ENCODE measurements at regions not wholly inside any gene's neighbourhood (a gene's known extent, or its start where the extent isn't known, plus 50 kb on each side); places are given as distances from the start of the nearest gene placed in this dataset.

- H3K27ac ChIP-seq (ENCODE audit: low read depth, low read length): no peak overlapping the region
- no peaks in the 10 kb centered on the region for H3K9me3 ChIP-seq (ENCODE audit: control insufficient read depth in 1 of 2, low read length in 2 of 2)
- H3K9ac ChIP-seq (ENCODE audit: low read depth in 1 of 2, low read length in 2 of 2): no peak overlapping the region
- no peaks in the 10 kb centered on the region for H3K27me3 ChIP-seq (ENCODE audit: control insufficient read depth in 1 of 2, insufficient read depth in 2 of 2, low read length in 2 of 2)
- no peaks in the 10 kb centered on the region for H3K36me3 ChIP-seq (ENCODE audit: control insufficient read depth in 1 of 2, insufficient read depth in 2 of 2, low read length in 2 of 2)
- H3K4me1 ChIP-seq (ENCODE audit: control insufficient read depth in 1 of 2, insufficient read depth in 2 of 2, low read length in 2 of 2): no peaks in the 10 kb centered on the region
- no peak overlapping the region for H3K4me3 ChIP-seq (ENCODE audit: low read depth in 1 of 2, low read length in 2 of 2)
Observed at GRCh38 chr7:41164440-41164839, 538.5 kb downstream of the INHBA start.

- Histone ChIP-seq H3K4me3 (ENCODE audit: low read depth in 1 of 2, low read length in 2 of 2) (no peak overlapping the region), H3K4me1 (ENCODE audit: control insufficient read depth in 1 of 2, insufficient read depth in 2 of 2, low read length in 2 of 2) (no peaks in the 10 kb centered on the region), H3K27me3 (ENCODE audit: control insufficient read depth in 1 of 2, insufficient read depth in 2 of 2, low read length in 2 of 2) (no peaks in the 10 kb centered on the region), H3K9me3 (ENCODE audit: control insufficient read depth in 1 of 2, low read length in 2 of 2) (no peaks in the 10 kb centered on the region), H3K9ac (ENCODE audit: low read depth in 1 of 2, low read length in 2 of 2) (no peak overlapping the region), H3K36me3 (ENCODE audit: control insufficient read depth in 1 of 2, insufficient read depth in 2 of 2, low read length in 2 of 2) (no peaks in the 10 kb centered on the region), H3K27ac (ENCODE audit: low read depth, low read length) (no peak overlapping the region)
Observed at GRCh38 chr7:41163991-41164390, 538.9 kb downstream of the INHBA start.

- Histone ChIP-seq H3K4me1 (ENCODE audit: control insufficient read depth in 1 of 2, insufficient read depth in 2 of 2, low read length in 2 of 2) (no peaks in the 10 kb centered on the region), H3K27ac (ENCODE audit: low read depth, low read length) (no peak overlapping the region), H3K4me3 (ENCODE audit: low read depth in 1 of 2, low read length in 2 of 2) (no peak overlapping the region), H3K36me3 (ENCODE audit: control insufficient read depth in 1 of 2, insufficient read depth in 2 of 2, low read length in 2 of 2) (no peaks in the 10 kb centered on the region), H3K9ac (ENCODE audit: low read depth in 1 of 2, low read length in 2 of 2) (no peak overlapping the region), H3K9me3 (ENCODE audit: control insufficient read depth in 1 of 2, low read length in 2 of 2) (no peaks in the 10 kb centered on the region), H3K27me3 (ENCODE audit: control insufficient read depth in 1 of 2, insufficient read depth in 2 of 2, low read length in 2 of 2) (no peaks in the 10 kb centered on the region)
Observed at GRCh38 chr7:41162612-41163011, 540.3 kb downstream of the INHBA start.

GRCh38 chr7:41161041-41161587, 541.8 kb downstream of the INHBA start:
- Histone ChIP-seq H3K36me3 (ENCODE audit: control insufficient read depth in 1 of 2, insufficient read depth in 2 of 2, low read length in 2 of 2) (no peaks in the 10 kb centered on the region), H3K4me3 (ENCODE audit: low read depth in 1 of 2, low read length in 2 of 2) (no peak overlapping the region), H3K9me3 (ENCODE audit: control insufficient read depth in 1 of 2, low read length in 2 of 2) (no peaks in the 10 kb centered on the region), H3K9ac (ENCODE audit: low read depth in 1 of 2, low read length in 2 of 2) (no peak overlapping the region), H3K27ac (ENCODE audit: low read depth, low read length) (no peak overlapping the region), H3K27me3 (ENCODE audit: control insufficient read depth in 1 of 2, insufficient read depth in 2 of 2, low read length in 2 of 2) (no peaks in the 10 kb centered on the region), H3K4me1 (ENCODE audit: control insufficient read depth in 1 of 2, insufficient read depth in 2 of 2, low read length in 2 of 2) (no peaks in the 10 kb centered on the region)

- no peak overlapping the region for H3K27ac ChIP-seq (ENCODE audit: low read depth, low read length)
- no peaks in the 10 kb centered on the region for H3K9me3 ChIP-seq (ENCODE audit: control insufficient read depth in 1 of 2, low read length in 2 of 2)
- no peaks in the 10 kb centered on the region for H3K4me1 ChIP-seq (ENCODE audit: control insufficient read depth in 1 of 2, insufficient read depth in 2 of 2, low read length in 2 of 2)
- no peaks in the 10 kb centered on the region for H3K27me3 ChIP-seq (ENCODE audit: control insufficient read depth in 1 of 2, insufficient read depth in 2 of 2, low read length in 2 of 2)
- no peak overlapping the region for H3K9ac ChIP-seq (ENCODE audit: low read depth in 1 of 2, low read length in 2 of 2)
- H3K4me3 ChIP-seq (ENCODE audit: low read depth in 1 of 2, low read length in 2 of 2): no peak overlapping the region
- no peaks in the 10 kb centered on the region for H3K36me3 ChIP-seq (ENCODE audit: control insufficient read depth in 1 of 2, insufficient read depth in 2 of 2, low read length in 2 of 2)
Observed at GRCh38 chr7:41156268-41156667, 546.6 kb downstream of the INHBA start.

- no peaks in the 10 kb centered on the region for H3K27me3 ChIP-seq (ENCODE audit: control insufficient read depth in 1 of 2, insufficient read depth in 2 of 2, low read length in 2 of 2)
- no peak overlapping the region for H3K4me3 ChIP-seq (ENCODE audit: low read depth in 1 of 2, low read length in 2 of 2)
- no peaks in the 10 kb centered on the region for H3K36me3 ChIP-seq (ENCODE audit: control insufficient read depth in 1 of 2, insufficient read depth in 2 of 2, low read length in 2 of 2)
- no peaks in the 10 kb centered on the region for H3K9me3 ChIP-seq (ENCODE audit: control insufficient read depth in 1 of 2, low read length in 2 of 2)
- H3K9ac ChIP-seq (ENCODE audit: low read depth in 1 of 2, low read length in 2 of 2): no peak overlapping the region
- no peaks in the 10 kb centered on the region for H3K4me1 ChIP-seq (ENCODE audit: control insufficient read depth in 1 of 2, insufficient read depth in 2 of 2, low read length in 2 of 2)
- no peak overlapping the region for H3K27ac ChIP-seq (ENCODE audit: low read depth, low read length)
Observed at GRCh38 chr7:41153268-41153667, 549.6 kb downstream of the INHBA start.

- no peaks in the 10 kb centered on the region for H3K4me1 ChIP-seq (ENCODE audit: control insufficient read depth in 1 of 2, insufficient read depth in 2 of 2, low read length in 2 of 2)
- no peaks in the 10 kb centered on the region for H3K27me3 ChIP-seq (ENCODE audit: control insufficient read depth in 1 of 2, insufficient read depth in 2 of 2, low read length in 2 of 2)
- no peak overlapping the region for H3K9ac ChIP-seq (ENCODE audit: low read depth in 1 of 2, low read length in 2 of 2)
- H3K27ac ChIP-seq (ENCODE audit: low read depth, low read length): no peak overlapping the region
- H3K9me3 ChIP-seq (ENCODE audit: control insufficient read depth in 1 of 2, low read length in 2 of 2): no peaks in the 10 kb centered on the region
- no peak overlapping the region for H3K4me3 ChIP-seq (ENCODE audit: low read depth in 1 of 2, low read length in 2 of 2)
- no peaks in the 10 kb centered on the region for H3K36me3 ChIP-seq (ENCODE audit: control insufficient read depth in 1 of 2, insufficient read depth in 2 of 2, low read length in 2 of 2)
Observed at GRCh38 chr7:41152179-41152678, 550.7 kb downstream of the INHBA start.

- H3K9ac ChIP-seq (ENCODE audit: low read depth in 1 of 2, low read length in 2 of 2): no peak overlapping the region
- H3K27ac ChIP-seq (ENCODE audit: low read depth, low read length): no peak overlapping the region
- H3K27me3 ChIP-seq (ENCODE audit: control insufficient read depth in 1 of 2, insufficient read depth in 2 of 2, low read length in 2 of 2): no peaks in the 10 kb centered on the region
- no peak overlapping the region for H3K4me3 ChIP-seq (ENCODE audit: low read depth in 1 of 2, low read length in 2 of 2)
- no peaks in the 10 kb centered on the region for H3K9me3 ChIP-seq (ENCODE audit: control insufficient read depth in 1 of 2, low read length in 2 of 2)
- no peaks in the 10 kb centered on the region for H3K4me1 ChIP-seq (ENCODE audit: control insufficient read depth in 1 of 2, insufficient read depth in 2 of 2, low read length in 2 of 2)
- H3K36me3 ChIP-seq (ENCODE audit: control insufficient read depth in 1 of 2, insufficient read depth in 2 of 2, low read length in 2 of 2): no peaks in the 10 kb centered on the region
Observed at GRCh38 chr7:41149576-41149975, 553.3 kb downstream of the INHBA start.

- Histone ChIP-seq H3K4me3 (ENCODE audit: low read depth in 1 of 2, low read length in 2 of 2) (no peak overlapping the region), H3K27me3 (ENCODE audit: control insufficient read depth in 1 of 2, insufficient read depth in 2 of 2, low read length in 2 of 2) (no peaks in the 10 kb centered on the region), H3K36me3 (ENCODE audit: control insufficient read depth in 1 of 2, insufficient read depth in 2 of 2, low read length in 2 of 2) (no peaks in the 10 kb centered on the region), H3K4me1 (ENCODE audit: control insufficient read depth in 1 of 2, insufficient read depth in 2 of 2, low read length in 2 of 2) (no peaks in the 10 kb centered on the region), H3K27ac (ENCODE audit: low read depth, low read length) (no peak overlapping the region), H3K9me3 (ENCODE audit: control insufficient read depth in 1 of 2, low read length in 2 of 2) (no peaks in the 10 kb centered on the region), H3K9ac (ENCODE audit: low read depth in 1 of 2, low read length in 2 of 2) (no peak overlapping the region)
Observed at GRCh38 chr7:41148521-41148951, 554.4 kb downstream of the INHBA start.

- Histone ChIP-seq H3K4me3 (ENCODE audit: low read depth in 1 of 2, low read length in 2 of 2) (no peak overlapping the region), H3K9me3 (ENCODE audit: control insufficient read depth in 1 of 2, low read length in 2 of 2) (no peaks in the 10 kb centered on the region), H3K27ac (ENCODE audit: low read depth, low read length) (no peak overlapping the region), H3K9ac (ENCODE audit: low read depth in 1 of 2, low read length in 2 of 2) (no peak overlapping the region), H3K4me1 (ENCODE audit: control insufficient read depth in 1 of 2, insufficient read depth in 2 of 2, low read length in 2 of 2) (no peaks in the 10 kb centered on the region), H3K27me3 (ENCODE audit: control insufficient read depth in 1 of 2, insufficient read depth in 2 of 2, low read length in 2 of 2) (no peaks in the 10 kb centered on the region), H3K36me3 (ENCODE audit: control insufficient read depth in 1 of 2, insufficient read depth in 2 of 2, low read length in 2 of 2) (no peaks in the 10 kb centered on the region)
Observed at GRCh38 chr7:41147606-41148485, 555.0 kb downstream of the INHBA start.

Data from duodenal mucosa (tissue), 2 donors.